HG02798 (cell line): ENCODE measurements at regions not wholly inside any gene's neighbourhood (a gene's known extent, or its start where the extent isn't known, plus 50 kb on each side); places are given as distances from the start of the nearest gene placed in this dataset.
"Not testable (repeated sequence)": the region's sequence is repeated elsewhere in the genome, so short reads cannot be mapped to it uniquely, and the experiment has no call there.

Experiments
- ATAC-seq: cut with Tn5 transposase; IDR thresholded peaks from one replicate; pipeline ENCODE4 v1.9.1; 2021; ENCODE audit warnings: mild to moderate bottlenecking; ENCODE audit not compliant: unreplicated experiment, poor library complexity

DNA sequence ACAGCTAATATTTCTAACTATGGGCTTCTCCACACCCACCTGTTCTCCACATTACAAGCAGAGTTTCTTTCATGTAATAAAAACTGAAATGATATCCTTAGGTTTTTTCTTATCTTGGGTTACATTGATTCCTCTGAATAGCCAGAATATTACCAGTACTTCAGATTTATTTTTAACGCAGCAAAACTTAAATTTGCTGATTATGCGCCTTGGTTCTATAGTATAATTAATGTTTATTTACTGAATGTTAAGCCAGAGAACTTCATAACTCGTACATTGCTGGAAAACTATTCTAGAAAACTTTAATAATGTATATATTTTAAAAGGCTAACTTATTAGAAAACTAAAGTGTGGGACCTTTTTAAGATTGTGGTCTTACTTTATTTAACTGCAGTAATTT, 577.2 kb downstream of the PRKD1 start:
- ATAC-seq, result no peak

- ATAC-seq, result no peak
These were observed 575.5 kb downstream of the PRKD1 start for GRCh38 chr14:29351996-29352705.

DNA sequence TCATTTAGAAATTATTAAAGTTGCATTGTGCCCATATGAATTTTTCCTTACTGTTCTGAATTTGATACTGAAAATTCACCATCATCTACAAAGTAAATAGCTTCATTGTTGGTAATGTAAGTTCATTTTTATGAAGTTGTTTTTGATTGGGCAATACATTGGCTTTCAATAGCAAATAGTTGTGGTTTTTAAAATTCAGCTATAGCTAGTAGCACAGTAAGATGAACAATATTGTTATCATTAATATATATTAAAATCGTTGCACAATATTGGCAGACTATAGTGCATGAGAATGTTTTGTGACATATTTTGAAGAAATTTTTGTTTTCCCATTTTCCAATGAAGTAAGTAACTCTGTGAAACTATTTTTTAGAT, 575.0 kb downstream of the PRKD1 start:
- ATAC-seq, result no peak

DNA sequence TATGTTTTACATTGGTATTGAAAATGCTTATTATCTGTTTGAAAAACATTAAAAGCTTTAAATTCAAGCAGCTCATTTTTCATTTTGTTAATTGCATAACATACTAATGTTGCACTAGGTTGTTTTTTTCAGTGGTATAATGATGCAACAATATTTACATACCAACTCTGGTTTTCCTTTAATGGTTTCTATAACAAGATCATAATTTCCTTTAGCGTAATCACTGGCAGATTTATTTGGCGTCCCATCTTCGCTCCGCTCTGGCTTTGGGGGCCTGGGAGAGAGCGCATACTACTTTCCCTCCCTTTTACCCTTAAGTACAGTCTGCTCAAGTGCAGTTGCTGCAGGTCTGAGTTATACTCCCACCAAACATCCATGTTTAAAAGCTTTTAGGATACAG, 574.1 kb downstream of the PRKD1 start:
- ATAC-seq, result no peak

- no peak for ATAC-seq
These were observed 573.2 kb downstream of the PRKD1 start for GRCh38 chr14:29354486-29354885.

DNA sequence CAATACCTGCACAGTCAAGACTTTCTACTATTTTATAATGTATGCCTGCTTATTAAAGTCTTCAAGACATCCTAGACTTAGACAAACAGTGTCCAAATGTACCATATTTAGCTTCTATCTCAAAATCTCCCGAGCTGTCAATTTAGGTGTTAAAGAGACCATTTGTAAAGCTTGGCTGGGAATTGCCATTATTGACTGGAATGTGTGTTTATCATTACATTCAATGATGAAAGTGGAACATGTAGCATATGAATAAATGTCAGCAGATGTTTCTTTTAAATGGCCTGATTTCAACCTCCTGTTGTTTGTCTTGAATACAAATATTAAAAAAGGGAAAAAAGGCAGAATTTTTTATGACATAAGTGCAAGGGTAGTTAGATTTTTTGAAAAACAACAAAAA, 572.3 kb downstream of the PRKD1 start:
- ATAC-seq, result no peak

- no peak for ATAC-seq
These were observed 571.8 kb downstream of the PRKD1 start for GRCh38 chr14:29355846-29356245.

DNA sequence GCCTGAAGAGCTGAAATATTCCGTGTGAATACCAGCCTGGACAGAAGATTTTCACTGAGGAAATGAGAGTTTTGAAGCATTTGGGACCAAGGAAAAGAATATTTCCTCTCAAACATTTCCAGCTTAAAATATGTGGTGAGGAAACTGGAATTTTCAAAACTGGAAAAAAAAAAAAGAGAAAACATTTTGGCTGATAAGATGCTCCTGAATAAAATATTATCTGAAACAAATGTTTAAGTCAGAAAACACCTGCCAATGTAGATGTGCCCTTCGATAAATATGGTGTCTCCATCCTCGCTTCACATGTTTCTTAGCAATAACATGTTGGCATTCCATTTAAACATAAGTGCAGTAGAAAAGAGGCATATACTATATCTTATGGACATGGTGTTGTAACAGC, 567.0 kb downstream of the PRKD1 start:
- no peak for ATAC-seq

DNA sequence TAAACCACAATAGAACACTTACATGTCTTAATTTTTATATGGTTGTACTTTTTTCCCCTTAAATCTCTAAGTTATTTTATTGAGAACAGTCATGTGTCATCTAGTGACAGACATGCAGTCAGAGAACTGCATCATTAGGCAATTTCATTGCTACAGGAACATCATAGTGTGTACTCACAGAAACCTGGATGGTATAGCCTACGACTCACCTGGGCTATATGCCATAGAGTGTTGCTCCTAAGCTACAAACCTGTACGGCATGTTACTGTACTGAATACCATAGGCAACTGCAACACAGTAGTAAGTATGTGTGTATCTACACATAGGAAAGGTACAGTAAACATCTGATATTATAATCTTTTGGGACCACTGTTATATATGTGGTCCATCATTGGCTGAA, 557.6 kb downstream of the PRKD1 start:
- ATAC-seq, result no peak

DNA sequence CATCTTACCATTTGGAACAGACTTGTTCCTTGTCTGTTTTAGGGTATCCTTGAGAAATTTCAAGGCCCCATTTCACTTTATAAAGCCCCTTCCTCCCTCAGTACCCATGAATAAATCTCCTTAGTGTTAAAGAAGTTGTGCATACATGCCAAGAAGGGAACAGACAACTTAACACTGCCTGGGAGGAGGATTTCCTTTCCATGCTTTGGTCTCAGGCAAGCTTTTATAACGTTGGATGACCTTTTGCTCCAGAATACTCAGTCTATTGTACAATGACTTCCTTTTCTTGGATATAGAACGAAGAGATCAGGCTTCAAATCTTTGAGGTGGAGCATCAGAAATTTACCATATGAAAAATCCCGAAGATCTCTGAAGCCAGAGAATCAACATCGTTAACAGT, 551.4 kb downstream of the PRKD1 start:
- no peak for ATAC-seq

DNA sequence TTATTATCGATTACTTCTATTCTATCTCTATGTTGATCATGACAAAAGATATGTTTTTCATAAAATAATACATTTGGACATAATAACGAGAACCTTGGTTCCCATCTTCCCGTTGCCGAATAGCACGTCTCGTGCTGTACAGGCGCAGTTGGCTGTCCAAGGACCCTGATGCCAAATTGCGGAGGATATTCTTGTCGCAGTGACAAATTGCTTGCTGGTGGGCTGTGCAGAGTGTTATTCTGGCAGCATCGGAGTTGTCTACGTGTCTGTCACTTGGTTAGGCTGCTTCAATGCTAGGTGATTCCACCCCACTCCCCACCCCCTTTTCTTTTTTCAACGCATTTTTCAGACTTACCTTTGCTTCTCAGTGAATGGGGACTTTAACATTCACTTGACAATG, 546.8 kb downstream of the PRKD1 start:
- no peak for ATAC-seq

DNA sequence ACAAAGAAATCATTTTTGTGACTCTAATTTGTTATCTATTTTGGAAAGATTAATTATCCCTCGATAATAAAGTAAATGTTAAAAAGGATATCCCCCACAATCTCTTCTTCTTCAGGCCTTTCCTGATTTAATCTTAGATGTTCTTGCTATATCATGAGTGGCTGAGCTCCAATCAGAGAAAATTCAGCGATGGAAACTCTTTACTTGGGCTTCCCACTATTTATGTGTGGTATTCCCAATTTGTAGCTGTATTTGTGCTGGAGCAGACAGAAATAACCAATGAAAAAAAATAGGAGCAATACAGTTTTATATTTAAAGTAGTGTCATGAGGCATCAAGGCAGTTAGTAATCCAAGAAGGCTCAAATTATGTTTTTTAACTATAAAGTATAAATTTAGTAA, 539.1 kb downstream of the PRKD1 start:
- no peak for ATAC-seq

DNA sequence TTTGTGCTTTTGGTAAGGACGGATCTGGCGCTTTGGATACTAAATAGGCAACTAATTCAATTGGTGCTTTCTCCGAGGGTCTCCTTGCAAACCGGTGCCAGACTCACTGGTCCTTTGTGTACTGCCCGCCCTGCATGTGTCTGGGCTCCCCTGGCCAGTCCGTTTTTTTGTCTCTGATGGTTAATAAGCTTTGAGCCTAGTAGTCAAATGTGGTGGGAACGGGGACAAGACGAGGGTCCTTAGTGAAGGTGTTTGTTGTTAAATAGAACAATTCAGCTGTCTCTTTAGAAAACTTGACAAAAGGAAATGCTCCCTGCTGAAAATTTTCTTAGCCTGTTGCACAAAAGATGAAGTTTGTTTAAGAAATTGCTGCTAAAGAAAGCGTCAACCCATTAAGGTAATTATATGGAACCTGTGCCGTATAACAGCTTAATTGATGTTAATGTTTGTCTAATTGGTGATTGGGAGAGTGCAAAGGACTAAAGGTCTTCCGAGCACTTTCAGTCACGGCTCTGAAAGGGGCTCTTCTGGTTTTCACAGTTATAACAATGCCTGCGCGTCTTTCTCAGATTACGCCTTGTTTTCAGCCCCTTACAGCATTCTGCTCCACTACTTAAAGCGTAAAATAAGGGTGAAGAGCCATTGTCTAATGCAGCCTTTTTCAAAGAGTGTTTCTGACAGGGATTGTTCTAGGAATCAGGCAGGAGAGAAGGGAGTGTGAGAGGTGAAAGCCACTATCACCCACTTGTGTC, 537.4 kb downstream of the PRKD1 start:
- no peak for ATAC-seq

DNA sequence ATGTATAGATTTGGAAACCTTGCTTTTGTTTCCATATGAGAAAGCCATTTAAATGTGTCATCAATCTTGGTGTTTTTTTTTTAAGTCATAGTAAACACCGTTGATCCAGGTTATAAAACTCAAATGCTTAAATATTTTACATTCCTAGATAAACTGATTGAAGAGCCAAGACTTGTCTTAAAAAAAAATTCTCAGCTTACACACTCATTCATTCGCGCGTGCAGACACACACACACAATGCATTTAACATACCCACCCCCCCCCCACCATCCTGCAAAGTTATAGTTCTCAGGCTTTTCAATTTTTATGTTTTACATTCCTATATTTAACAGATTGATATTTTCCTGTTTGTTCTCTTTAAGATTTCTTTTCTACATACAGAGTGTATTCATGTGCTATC, 536.4 kb downstream of the PRKD1 start:
- ATAC-seq, result no peak

- ATAC-seq, result no peak
These were observed 535.8 kb downstream of the PRKD1 start for GRCh38 chr14:29391801-29392200.

GRCh38 chr14:29392287-29392686, 535.4 kb downstream of the PRKD1 start:
- no peak for ATAC-seq

DNA sequence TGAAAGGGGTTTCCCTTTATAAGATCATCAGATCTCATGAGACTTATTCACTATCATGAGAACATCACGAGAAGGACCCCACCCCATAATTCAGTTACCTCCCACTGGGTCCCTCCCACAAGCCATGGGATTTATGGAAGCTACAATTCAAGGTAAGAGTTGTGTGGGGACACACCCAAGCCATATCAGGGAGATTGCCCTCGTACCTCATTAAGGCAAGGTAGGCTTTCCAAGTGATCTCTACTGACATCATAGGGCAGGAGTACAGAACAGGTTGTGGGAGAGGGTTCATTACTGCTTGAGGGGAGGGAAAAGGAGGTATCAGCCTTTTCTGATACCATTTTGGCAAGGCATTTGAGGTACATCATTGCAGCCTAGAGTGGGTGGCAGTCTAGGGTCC, 524.6 kb downstream of the PRKD1 start:
- ATAC-seq, result no peak

DNA sequence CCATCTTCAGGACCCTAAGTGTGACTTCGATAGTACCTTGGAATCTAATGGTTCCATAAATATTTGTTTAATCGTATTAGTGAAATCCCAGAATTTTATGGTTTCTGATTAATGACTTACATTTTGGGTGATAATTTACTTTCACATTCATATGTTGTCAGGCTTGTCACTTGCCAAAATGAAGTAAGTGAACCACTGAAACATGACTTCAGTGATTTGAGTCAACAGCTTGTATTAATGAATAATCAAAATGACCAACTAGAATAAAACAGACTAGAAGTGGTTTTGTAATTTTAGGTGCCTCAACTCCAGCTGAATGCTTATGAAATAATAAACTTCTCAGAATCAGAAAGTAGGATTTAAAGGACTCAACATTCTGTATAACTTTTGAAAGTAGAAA, 517.1 kb downstream of the PRKD1 start:
- ATAC-seq, result no peak

DNA sequence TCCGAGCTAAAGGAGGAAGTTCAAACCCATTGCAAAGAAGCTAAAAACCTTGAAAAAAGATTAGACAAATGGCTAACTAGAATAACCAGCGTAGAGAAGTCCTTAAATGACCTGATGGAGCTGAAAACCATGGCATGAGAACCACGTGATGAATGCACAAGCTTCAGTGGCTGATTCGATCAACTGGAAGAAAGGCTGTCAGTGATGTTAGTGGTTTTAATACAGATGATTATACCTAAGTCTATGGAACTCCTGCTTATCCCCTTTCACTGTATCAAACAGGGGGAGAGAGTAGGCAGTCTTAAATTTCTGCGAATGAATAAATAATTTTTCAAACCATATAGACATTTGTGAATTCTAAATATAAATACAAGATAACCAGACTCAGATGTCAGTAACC, 512.7 kb downstream of the PRKD1 start:
- not testable (repeated sequence) for ATAC-seq

- no peak for ATAC-seq
These were observed 507.9 kb downstream of the PRKD1 start for GRCh38 chr14:29419736-29420135.

GRCh38 chr14:29421156-29421728, 506.4 kb downstream of the PRKD1 start:
- no peak for ATAC-seq
